SU-DHL-6 (cell line): ENCODE measurements at regions not wholly inside any gene's neighbourhood (a gene's known extent, or its start where the extent isn't known, plus 50 kb on each side); places are given as distances from the start of the nearest gene placed in this dataset.

Experiments used
- EZH2phosphoT487 ChIP-seq: fragments of 200-600 bp; sonication (generic), shearing (Covaris generic); conservative IDR thresholded peaks from 2 replicates; pipeline ENCODE4 v1.6.1; 2018; ENCODE audit warnings: mild to moderate bottlenecking, antibody characterized with exemption, low read length, moderate library complexity, mixed read lengths
- TF ChIP-seq, protein P1 (sequence below): fragments of 200-600 bp; sonication (generic); IDR thresholded peaks from one replicate; pipeline ENCODE4 v1.5.1; 2017; ENCODE audit warnings: antibody characterized with exemption, mild to moderate bottlenecking, low read length, moderate library complexity; ENCODE audit not compliant: insufficient read depth, poor library complexity, severe bottlenecking

- TF ChIP-seq EZH2phosphoT487 = no peak
- TF ChIP-seq, protein P1, sequence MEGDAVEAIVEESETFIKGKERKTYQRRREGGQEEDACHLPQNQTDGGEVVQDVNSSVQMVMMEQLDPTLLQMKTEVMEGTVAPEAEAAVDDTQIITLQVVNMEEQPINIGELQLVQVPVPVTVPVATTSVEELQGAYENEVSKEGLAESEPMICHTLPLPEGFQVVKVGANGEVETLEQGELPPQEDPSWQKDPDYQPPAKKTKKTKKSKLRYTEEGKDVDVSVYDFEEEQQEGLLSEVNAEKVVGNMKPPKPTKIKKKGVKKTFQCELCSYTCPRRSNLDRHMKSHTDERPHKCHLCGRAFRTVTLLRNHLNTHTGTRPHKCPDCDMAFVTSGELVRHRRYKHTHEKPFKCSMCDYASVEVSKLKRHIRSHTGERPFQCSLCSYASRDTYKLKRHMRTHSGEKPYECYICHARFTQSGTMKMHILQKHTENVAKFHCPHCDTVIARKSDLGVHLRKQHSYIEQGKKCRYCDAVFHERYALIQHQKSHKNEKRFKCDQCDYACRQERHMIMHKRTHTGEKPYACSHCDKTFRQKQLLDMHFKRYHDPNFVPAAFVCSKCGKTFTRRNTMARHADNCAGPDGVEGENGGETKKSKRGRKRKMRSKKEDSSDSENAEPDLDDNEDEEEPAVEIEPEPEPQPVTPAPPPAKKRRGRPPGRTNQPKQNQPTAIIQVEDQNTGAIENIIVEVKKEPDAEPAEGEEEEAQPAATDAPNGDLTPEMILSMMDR = no peak
These were observed 751.4 kb upstream of the DEFB115 start for GRCh38 chr20:30506100-30506499.
